HPDE6-E6E7 (cell line): ENCODE measurements at regions not wholly inside any gene's neighbourhood (a gene's known extent, or its start where the extent isn't known, plus 50 kb on each side); places are given as distances from the start of the nearest gene placed in this dataset.
"Not testable (repeated sequence)": the region's sequence is repeated elsewhere in the genome, so short reads cannot be mapped to it uniquely, and the experiment has no call there.

Source experiments
- DNase-seq: peaks from one replicate; pipeline ENCODE4 v3.0.0; 2011; ENCODE audit warnings: missing footprints; ENCODE audit errors: extremely low spot score

DNA sequence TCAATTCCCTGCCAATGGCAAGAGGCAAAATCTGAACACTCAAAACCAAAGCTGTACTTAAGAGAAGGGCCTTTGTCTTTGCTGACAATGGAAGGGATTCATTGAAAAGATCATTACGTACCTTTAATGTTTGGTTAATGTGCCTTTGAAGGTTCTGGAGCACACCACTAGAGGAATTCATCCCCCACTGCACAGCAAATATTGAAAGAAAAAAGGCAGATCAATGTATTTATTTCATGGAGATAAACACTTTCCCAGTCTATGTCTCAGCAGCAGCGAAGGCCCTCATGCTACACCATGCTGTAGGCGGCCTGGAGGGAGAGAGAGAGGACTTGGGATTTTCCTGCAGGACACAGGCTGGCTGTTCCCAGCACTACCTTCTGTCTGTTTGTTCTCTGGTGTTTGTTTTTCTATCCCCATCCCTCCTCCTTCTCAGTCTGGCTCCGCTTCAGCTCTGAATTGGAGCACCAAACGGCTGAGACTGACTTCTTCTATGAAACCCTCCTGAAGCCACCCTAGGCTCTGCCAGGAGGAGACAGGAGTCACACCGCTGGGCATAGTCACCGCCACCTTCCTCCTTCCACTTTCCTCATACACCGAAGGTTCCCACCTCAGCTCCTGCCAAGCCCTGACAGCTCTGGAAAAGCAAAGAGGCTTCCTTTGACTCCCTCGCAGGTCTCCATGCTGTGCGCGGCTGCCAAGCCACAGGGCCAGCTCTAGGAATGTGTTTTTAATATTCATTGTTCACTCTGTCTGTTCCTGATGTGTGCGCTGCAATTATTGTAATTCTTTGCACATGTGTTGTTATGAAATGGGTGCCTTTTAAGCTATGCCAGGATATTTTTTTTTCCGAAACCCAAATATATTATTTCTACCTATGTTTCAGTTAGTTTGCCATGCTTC, 301.5 kb downstream of the FZD1 start:
- no peak for DNase-seq

DNA sequence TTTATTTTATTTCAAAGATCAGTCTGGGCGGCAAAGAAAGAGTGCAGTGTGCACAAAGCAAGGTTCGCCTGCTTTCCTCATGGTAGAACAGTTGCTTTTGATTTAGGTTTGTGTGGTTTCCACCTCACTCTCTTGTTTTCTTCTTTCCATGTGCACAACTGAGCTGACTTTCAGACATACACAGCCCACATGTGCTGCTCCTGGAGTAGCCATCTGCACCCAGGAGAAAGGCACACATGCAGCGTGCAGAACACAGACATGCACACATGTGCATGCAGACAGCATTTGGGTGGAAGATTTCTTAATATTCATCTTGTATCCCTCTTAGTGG, 302.1 kb downstream of the FZD1 start:
- DNase-seq, result no peak

DNA sequence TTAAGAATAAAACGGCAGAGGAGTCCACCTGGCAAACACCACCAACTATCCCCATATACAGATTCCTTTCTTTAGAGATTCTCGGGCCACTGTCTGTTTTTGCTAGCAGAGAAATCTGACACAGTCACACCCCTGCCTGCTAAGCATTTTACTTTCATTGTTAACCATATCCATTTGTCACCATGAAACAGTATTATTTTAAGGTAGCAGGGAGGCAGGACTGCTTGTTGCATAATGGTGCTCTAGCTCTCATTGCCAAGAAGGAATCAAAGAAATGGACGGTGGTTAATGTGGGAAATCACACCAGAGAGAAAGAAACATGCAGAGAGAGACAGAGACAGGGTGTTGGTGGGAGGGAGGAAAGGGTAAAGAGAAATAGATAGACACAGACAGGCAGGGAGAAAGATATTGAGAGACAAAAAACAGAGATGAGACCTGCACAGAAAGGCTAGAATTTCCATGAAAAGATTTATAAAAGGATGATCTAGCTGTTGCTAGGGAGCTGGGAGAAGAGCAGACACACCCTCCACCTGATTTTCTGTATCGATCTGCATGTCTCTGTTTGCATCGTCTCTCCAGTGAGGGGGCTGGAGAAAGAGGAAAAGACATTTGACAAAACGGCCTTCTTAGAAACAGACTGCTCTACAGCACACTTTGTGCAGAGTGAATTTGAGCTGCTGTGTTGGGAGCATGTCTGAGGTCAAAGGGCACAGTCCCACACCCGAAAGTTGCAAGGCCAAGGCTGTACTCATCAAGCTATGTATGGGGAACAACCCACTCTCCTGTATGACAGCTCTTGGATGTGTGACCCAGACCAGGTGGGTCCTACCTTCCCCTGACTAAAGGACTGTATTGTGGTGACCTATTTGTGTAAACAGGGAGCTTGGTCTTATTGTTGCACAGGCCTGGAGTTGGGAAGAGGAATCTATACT, 303.1 kb downstream of the FZD1 start:
- no peak for DNase-seq

DNA sequence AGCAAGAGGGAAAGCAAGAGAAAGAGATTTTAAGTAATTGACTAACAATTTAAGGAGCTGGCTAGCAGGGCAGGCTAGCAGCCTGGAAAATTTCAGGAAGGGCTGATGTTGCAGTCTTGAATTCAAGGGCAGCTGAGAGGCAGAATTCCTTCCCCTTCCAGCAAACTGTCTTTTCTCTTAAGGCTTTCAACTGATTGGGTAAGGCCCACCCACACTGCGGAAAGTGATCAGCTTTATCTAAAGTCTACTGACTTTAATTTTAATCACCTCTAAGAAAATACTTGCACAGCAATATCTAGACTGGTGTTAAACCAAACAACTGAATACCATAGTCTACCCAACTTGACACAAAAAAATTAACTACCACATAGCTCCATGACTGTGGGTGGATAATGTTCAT, 303.9 kb downstream of the FZD1 start:
- DNase-seq, result no peak

DNA sequence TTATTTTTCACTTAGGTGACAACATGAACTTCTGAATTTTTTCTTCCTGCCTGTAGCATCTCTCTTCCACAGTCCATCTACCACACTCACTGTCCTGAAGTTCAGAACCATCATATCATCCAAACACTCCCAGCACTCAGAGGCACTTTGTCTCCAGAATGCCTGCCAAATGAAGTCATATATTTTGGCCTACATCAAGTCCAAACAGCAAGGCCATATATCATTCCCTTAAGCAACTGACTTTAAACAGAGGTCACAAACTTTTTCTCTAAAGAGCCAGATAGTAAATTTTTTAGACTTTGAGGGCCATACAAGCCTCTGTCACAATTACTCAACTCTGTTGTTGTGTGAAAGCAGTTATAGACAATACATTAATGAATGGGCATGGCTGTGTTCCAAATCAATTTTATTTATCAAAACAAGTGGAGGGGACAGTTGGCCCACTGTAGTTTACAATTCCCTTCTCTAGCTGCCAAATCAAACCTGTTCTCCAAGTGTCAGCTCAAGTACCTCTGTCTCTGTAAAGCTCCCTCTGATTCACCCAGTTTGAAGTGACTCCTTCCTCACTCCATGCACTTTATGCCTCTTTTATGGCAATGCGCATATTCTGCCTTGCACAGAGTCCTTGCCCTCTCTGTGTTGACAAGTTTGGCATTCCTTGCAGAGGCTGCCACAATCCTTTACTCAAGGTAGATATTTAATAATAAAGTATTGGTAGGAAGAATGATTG, 305.7 kb downstream of the FZD1 start:
- no peak for DNase-seq

DNA sequence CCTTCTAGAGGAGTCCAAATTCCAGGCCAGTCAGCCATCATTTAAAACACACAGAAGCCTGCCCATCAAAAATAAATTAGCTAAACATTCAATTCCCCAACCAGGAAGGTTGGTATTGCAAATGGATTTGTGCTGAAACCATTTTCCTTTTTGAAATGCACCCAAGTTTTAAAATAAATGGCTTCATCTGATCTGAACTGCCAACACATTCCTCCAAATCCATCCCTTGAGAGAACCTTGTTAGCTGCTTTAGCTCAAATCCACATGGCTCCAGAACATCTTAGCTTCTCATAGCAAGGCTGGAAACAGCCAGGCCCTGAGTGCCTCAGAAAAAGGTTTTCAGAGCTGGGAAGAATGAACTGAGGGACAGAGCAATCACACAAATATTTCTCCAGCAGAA, 306.3 kb downstream of the FZD1 start:
- DNase-seq, result no peak

DNA sequence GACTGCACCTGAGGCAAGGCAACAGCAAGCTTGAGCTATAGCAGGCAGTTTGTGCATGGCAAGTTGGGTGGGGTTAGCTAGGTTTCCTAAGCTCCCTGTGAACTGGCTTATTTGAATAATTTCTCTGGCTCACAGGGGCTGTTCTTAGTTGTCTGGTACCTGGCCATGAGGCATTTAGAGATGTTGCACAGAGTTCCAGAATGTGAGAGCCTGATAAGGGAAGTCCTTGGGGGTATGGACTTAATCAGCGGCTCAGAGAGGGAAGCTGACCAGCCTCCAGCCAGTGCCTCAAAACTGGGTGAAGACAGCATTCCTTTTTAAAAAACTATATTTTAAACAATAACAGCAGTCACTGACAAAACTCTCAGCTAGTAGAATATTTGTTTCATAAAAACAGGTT, 307.4 kb downstream of the FZD1 start:
- no peak for DNase-seq

DNA sequence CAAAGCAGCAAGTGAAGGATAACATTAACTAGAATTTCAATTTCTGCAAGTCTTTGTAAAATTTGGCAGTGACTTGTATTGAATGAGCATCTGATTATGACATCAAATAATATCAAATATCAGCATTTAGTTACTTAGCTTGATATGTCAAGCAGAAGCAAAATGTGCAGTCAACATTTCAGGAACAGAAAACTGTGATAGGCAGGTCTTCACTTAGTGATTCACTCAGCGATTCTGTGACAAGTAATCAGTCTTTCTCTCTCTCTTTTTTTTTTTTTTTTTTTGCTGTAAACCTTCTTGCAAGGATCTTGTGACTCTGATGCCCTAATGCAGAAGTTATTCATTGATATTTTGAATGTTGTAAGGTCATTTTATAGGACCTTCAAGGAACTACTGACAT, 307.1 kb downstream of the MTERF1 start:
- DNase-seq, result no peak

DNA sequence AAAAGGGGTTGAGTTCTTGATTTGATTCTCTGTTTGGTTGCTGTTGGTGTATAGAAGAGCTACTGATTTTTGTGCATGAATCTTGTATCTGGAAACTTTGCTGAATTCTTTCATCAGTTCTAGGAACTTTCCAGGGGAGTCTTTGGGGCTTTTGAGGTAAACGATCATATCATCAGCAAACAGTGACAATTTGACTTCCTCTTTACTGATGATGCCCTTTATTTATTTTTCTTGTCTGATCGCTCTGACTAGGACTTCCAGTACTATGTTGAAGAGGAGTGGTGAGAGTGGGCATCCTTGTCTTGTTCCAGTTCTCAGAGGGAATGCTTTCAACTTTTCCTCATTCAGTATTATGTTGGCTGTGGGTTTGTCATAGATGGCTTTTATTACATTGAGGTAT, 304.0 kb downstream of the MTERF1 start:
- DNase-seq, result not testable (repeated sequence)

DNA sequence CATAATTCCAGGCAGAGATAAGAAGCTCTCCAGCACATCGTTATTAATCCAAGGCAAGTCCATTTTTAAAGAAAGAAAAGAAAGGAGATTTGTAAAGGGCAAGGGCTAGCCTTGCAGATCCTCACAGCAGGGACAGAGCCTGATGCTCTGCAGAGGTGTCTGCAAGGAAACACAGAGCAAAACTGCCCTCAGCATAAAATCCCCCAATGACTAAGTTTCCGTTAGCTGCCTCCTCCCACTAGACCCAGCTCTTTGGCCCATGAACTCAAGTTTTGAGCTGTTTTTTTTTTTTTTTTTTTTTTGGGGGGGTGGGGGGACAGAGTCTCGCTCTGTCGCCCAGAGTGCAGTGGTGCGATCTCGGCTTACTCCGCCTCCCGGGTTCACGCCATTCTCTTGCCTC, 300.7 kb downstream of the MTERF1 start:
- no peak for DNase-seq

DNA sequence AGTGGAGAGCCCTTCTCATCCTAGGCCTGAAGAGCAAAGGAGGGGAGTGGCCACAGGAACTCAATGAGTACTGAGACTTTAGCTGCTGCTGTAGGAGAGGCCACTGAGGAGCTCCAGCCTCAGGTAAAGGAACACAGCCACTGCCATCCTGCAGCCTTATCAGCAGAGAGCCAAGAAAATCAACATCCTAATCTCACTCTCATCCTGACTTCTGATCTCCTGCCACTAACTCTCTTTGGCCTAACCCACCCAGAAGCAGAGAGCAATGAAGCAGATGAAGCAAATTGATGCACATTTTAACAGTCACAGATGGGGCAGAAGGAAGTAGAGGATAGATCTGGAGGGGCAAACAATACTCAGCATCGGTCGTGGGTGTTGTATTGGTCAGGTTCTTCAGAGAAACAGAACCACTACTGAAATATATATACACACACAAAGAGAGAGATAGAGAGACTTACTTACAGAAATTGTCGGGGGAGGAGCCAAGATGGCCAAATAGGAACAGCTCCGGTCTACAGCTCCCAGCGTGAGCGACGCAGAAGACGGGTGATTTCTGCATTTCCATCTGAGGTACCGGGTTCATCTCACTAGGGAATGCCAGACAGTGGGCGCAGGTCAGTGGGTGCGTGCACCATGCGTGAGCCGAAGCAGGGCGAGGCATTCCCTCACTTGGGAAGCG, 297.6 kb downstream of the MTERF1 start:
- no peak for DNase-seq

DNA sequence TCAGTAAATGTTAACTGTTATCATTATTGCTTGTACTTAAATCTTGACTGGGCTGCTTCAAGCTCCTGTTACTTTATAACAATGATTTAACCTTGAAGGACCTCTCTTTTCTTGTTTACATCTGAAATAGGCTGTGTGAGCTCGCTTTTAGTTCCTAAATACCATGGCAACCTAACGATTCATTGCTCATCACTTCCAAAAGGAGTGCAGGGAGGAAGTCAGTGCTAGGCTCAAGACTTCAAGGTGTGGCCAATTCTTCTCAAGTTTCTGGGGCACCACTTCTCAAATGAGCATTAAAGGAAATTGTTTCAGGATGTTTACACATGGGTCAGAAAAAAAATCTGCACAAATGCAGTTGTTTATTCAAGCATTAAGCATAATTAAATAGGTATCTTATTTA, 284.2 kb downstream of the MTERF1 start:
- DNase-seq, result no peak

DNA sequence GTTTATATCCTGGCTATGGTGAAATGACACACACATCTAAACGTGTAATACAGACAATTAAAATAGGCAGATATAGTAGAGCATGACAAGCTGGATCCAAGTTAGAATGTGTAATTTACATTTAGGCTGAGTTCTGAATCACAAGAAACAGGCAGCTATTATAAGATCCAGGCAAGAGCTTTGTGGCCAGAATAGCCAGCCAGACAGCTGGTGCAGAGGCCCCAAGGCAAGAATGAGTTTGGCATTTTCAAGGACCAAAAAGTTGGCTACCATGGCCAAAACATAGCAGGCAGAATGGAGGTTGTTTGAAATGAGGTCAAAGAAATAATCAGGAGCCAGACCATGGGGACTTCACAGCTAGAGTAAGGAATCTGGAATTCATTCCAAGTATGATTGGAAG, 281.7 kb downstream of the MTERF1 start:
- no peak for DNase-seq

DNA sequence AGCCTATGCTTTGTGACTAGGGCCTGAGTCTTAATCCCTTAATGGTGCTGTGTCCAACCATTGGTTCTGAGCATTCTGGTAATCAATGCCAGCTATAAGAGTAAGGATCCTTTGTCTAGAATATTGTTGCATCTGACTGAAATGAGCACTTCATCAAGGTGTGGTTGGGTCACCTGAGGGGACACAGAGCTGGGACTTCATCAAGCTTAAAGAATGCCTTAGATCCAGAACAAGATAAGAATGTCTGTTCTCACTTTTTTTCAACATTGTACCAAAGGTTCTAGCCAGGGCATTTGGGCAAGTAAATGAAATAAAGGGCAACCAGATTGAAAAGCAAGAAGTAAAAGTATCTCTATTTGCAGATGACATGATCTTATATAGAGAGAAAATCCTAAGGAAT, 280.4 kb downstream of the MTERF1 start:
- DNase-seq, result no peak

DNA sequence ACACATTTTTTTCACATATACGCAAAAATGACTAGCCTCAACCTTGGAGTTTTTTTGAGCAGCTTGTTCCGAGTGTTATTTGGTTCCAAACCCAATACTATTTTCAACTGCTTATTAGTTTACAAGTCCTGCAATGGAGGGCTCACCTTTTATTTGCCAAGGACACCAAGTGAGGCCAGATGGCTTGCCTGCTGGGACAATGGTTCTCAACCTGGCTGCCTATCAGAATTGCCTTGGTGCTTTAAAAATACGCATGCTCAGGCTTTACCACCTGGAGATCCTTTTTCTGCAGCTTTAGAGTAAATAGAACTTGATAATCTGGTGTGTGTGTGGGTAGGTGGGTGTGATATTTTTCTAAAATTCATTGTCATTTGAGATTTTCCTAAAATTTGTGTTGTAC, 276.8 kb downstream of the MTERF1 start:
- no peak for DNase-seq

DNA sequence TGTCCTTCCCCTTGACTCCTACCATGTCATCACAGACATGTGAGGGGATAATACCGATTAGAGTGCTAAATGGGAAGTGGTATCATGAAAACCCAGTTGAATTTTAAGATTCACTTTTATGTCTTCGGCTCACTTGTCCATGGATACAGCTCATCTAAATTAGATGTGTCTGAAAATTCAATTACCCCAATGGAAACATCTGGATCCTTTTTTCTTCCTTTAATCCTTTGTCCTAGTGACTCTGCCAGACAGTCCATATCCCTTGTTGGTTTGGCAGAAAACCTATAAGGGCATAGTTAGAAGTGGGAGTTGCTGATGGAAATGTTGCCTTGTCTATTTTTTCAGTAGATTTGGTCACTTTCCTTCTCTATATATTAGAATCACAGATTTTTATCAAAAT, 271.9 kb downstream of the MTERF1 start:
- no peak for DNase-seq

DNA sequence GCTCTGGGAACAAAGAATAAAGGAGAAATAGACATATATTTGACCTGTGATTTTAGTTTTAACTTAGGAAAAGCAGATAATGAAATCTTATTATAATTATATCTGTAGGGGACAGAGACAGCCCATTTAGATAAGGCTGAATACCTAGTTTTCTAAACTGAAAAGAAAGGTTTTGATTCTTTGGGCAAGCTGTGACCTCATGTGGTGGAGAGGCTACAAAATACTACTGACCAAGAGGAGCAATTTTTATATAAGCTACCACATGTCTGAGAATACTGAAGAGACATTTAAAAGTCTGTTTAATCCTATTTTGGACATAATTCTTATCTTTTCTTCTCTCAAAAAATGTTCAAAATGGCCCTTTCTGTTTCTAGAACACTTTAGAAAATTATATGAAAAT, 271.0 kb downstream of the MTERF1 start:
- DNase-seq, result no peak

DNA sequence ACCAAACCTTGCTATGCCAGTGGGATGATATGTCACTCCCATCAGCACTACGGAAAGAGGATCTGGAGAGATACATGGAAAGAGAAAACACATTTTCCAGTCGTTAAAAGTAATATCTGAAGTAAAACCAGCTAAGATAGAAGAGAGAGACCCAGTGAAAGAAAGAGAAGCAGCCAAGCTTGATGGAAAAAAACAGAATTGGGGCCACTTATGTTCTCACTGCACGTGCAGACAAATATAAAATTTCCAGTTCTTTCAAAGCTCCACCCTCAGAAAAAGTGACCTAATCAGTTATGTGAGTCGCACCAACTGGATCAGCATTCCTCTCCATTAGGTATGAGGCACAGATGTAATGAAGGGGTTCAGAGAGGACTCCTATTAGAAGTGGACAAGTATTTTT, 266.1 kb downstream of the MTERF1 start:
- DNase-seq, result no peak

DNA sequence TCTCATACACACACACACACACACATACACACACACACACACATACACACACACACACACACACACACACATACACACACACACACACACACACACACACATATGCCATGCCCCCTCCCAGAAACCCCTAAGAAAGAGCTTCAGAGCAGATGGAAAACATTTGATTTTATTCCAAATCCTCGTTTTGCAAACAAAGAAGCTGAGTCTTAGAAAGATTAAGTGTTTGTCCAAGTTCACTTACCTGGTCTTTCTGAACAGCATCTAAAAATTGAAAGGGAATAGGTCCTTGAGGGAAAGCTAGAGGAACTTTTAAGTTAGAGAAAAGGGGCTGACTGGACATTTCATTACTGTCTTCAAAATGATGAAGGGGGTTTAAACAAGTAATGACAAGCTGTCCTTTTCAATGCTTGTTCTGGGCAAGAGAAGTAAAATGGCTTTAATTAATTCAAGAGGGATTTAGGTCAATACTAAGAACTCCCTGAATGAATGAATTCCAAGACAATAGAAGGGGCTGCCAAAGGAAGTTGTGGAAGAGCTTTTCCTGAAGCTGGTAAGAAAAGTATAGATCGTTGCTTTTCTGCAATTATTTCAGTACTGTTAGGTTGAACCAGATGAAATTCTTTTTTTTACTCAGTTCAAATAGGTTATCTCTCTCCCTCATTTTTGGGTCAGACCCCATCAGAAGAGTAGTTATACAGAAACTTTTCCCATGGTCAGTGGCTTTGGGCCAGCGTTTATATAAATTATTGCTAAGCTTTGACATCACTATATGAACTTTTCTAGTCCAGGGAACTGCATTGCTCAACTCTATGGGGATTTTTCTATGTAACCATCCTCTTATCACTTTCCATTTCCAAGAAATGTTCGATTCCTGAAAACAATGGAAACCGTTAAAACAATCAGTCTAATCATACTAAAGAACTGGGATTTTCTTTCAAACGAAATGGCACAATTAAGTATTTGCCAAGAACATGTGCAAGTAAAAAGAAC, 261.4 kb downstream of the MTERF1 start:
- DNase-seq, result no peak

DNA sequence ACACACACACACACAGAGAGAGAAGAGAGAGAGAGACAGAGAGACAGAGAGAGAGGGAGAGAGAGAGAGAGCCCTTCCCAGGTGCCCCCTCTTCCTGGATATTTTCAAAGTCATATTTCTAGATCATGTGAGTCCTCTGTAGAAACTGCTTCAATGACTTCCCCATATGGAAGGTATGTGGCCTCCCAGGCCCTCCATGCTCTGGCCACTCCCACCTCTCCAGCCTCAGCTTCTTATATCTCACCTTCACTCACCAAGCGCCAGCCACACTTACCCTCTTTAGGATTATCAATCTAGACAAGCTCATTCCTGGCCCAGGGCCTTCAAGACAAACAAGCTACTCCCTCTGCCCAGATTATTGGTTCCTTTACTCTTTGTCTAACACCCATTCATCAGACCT, 259.7 kb downstream of the MTERF1 start:
- no peak for DNase-seq

DNA sequence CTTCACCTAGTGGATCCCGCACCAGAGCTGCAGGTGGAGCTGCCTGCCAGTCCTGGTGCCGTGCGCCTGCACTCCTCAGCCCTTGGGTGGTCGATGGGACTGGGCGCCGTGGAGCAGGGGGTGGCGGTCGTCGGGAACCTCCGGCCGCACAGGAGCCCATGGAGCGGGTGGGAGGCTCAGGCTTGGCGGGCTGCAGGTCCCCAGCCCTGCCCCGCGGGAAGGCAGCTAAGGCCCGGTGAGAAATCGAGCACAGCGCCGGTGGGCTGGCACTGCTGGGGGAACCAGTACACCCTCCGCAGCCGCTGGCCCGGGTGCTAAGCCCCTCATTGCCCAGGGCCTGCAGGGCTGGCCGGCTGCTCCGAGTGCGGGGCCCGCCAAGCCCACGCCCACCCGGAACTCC, 253.2 kb downstream of the MTERF1 start:
- not testable (repeated sequence) for DNase-seq
